Activated CD4-positive, alpha-beta T cell treated with anti-CD3 and anti-CD28 coated beads, Interleukin-2, amount 10 ng/mL, durations not matched to agents 7 days and 5 days (primary cell): ENCODE measurements at regions not wholly inside any gene's neighbourhood (a gene's known extent, or its start where the extent isn't known, plus 50 kb on each side); places are given as distances from the start of the nearest gene placed in this dataset.

Experiments used
- CTCF ChIA-PET: fragments of 350-600 bp; sonication (Branson Sonifier 250); formaldehyde crosslinking; loops from one replicate; lab custom pipeline; 2021; ENCODE audit warnings: antibody characterized with exemption; lab: Charles Lee
- POLR2A ChIA-PET: fragments of 350-600 bp; sonication (Branson Sonifier 250); formaldehyde crosslinking; loops from one replicate; lab custom pipeline; 2021; ENCODE audit warnings: antibody characterized with exemption; lab: Charles Lee
- DNase-seq: peaks from one replicate; pipeline ENCODE4 v3.0.0-alpha.2; 2020
- H3K27ac Mint-ChIP-seq: one replicate; pipeline ENCODE4 v1.8.0; 2021; ENCODE audit warnings: mild to moderate bottlenecking, moderate library complexity, mixed read lengths
- H3K27me3 Mint-ChIP-seq: one replicate; pipeline ENCODE4 v1.8.0; 2021; ENCODE audit warnings: mixed read lengths
- H3K36me3 Mint-ChIP-seq: one replicate; pipeline ENCODE4 v1.8.0; 2021; ENCODE audit warnings: low read depth, mixed read lengths
- H3K4me1 Mint-ChIP-seq: one replicate; pipeline ENCODE4 v1.8.0; 2021; ENCODE audit warnings: mixed read lengths
- H3K4me3 Mint-ChIP-seq: one replicate; pipeline ENCODE4 v1.8.0; 2021; ENCODE audit warnings: mild to moderate bottlenecking, moderate library complexity, mixed read lengths
- H3K9me3 Mint-ChIP-seq: one replicate; pipeline ENCODE4 v1.8.0; 2021; ENCODE audit warnings: mixed read lengths

- DNase-seq: no peak
- H3K4me3 Mint-ChIP-seq: no peak overlapping the region
- no peaks in the 10 kb centered on the region for H3K27me3 Mint-ChIP-seq
- H3K36me3 Mint-ChIP-seq: no peaks in the 10 kb centered on the region
- no peaks in the 10 kb centered on the region for H3K4me1 Mint-ChIP-seq
- H3K27ac Mint-ChIP-seq: no peak overlapping the region
- ChIA-PET POLR2A (no interaction called here), CTCF (interaction anchor here (0.6 kb wide), 1 partner anchor 810 kb away, joined by 3 read pairs; no protein-coding TSS in a partner anchor)
- H3K9me3 Mint-ChIP-seq: no peaks in the 10 kb centered on the region
Observed at GRCh38 chr17:79444198-79444597, 166.7 kb downstream of the RBFOX3 start.

GRCh38 chr17:79443026-79443425, 167.8 kb downstream of the RBFOX3 start:
- H3K4me3 Mint-ChIP-seq: no peak overlapping the region
- ChIA-PET POLR2A (no interaction called here), CTCF (no interaction called here)
- H3K36me3 Mint-ChIP-seq: no peaks in the 10 kb centered on the region
- no peaks in the 10 kb centered on the region for H3K9me3 Mint-ChIP-seq
- H3K27ac Mint-ChIP-seq: no peak overlapping the region
- DNase-seq: no peak
- H3K4me1 Mint-ChIP-seq: no peaks in the 10 kb centered on the region
- no peaks in the 10 kb centered on the region for H3K27me3 Mint-ChIP-seq

- CTCF ChIA-PET: no interaction called here
- POLR2A ChIA-PET: no interaction called here
- no peak for DNase-seq
- Mint-ChIP-seq H3K36me3 (no peaks in the 10 kb centered on the region), H3K27ac (no peak overlapping the region), H3K9me3 (no peaks in the 10 kb centered on the region), H3K4me3 (no peak overlapping the region), H3K27me3 (no peaks in the 10 kb centered on the region), H3K4me1 (no peaks in the 10 kb centered on the region)
Observed at GRCh38 chr17:79441356-79442160, 169.3 kb downstream of the RBFOX3 start.

GRCh38 chr17:79440251-79440650, 170.6 kb downstream of the RBFOX3 start:
- H3K36me3 Mint-ChIP-seq: no peaks in the 10 kb centered on the region

GRCh38 chr17:79439493-79439892, 171.4 kb downstream of the RBFOX3 start:
- Mint-ChIP-seq H3K4me3 (no peak overlapping the region), H3K27me3 (no peaks in the 10 kb centered on the region), H3K27ac (no peak overlapping the region), H3K9me3 (no peaks in the 10 kb centered on the region), H3K36me3 (no peaks in the 10 kb centered on the region), H3K4me1 (no peaks in the 10 kb centered on the region)
- no peak for DNase-seq
- POLR2A ChIA-PET: no interaction called here
- CTCF ChIA-PET: no interaction called here

More at GRCh38 chr17:79440251-79440650, 170.6 kb downstream of the RBFOX3 start:
- Mint-ChIP-seq H3K27ac (no peak overlapping the region), H3K9me3 (no peaks in the 10 kb centered on the region), H3K4me3 (no peak overlapping the region), H3K27me3 (no peaks in the 10 kb centered on the region), H3K4me1 (no peaks in the 10 kb centered on the region)
- no peak for DNase-seq
- POLR2A ChIA-PET: interaction anchor here (0.6 kb wide), 1 partner anchor 511 kb away, joined by 6 read pairs; no protein-coding TSS in a partner anchor
- CTCF ChIA-PET: no interaction called here

GRCh38 chr17:79438546-79439334, 172.1 kb downstream of the RBFOX3 start:
- Mint-ChIP-seq H3K4me1 (no peaks in the 10 kb centered on the region), H3K36me3 (no peaks in the 10 kb centered on the region), H3K9me3 (no peaks in the 10 kb centered on the region), H3K27ac (no peak overlapping the region), H3K4me3 (no peak overlapping the region), H3K27me3 (no peaks in the 10 kb centered on the region)
- no peak for DNase-seq
- ChIA-PET POLR2A (no interaction called here), CTCF (no interaction called here)

- no peaks in the 10 kb centered on the region for H3K4me1 Mint-ChIP-seq
- no peaks in the 10 kb centered on the region for H3K9me3 Mint-ChIP-seq
- ChIA-PET POLR2A (no interaction called here), CTCF (no interaction called here)
- H3K4me3 Mint-ChIP-seq: no peak overlapping the region
- DNase-seq: no peak
- no peak overlapping the region for H3K27ac Mint-ChIP-seq
- no peaks in the 10 kb centered on the region for H3K36me3 Mint-ChIP-seq
- no peaks in the 10 kb centered on the region for H3K27me3 Mint-ChIP-seq
Observed at GRCh38 chr17:79438058-79438457, 172.8 kb downstream of the RBFOX3 start.

GRCh38 chr17:79437081-79437480, 173.8 kb downstream of the RBFOX3 start:
- no peak overlapping the region for H3K27ac Mint-ChIP-seq
- H3K27me3 Mint-ChIP-seq: no peaks in the 10 kb centered on the region
- H3K4me1 Mint-ChIP-seq: no peaks in the 10 kb centered on the region
- H3K36me3 Mint-ChIP-seq: no peaks in the 10 kb centered on the region
- CTCF ChIA-PET: no interaction called here
- H3K4me3 Mint-ChIP-seq: no peak overlapping the region
- no peak for DNase-seq
- H3K9me3 Mint-ChIP-seq: no peaks in the 10 kb centered on the region
- POLR2A ChIA-PET: no interaction called here

- H3K27me3 Mint-ChIP-seq: no peaks in the 10 kb centered on the region
- H3K9me3 Mint-ChIP-seq: no peaks in the 10 kb centered on the region
- DNase-seq: no peak
- H3K4me3 Mint-ChIP-seq: no peak overlapping the region
- ChIA-PET POLR2A (no interaction called here), CTCF (interaction anchor here (1.0 kb wide), 1 partner anchor 363 kb away, joined by 3 read pairs; no protein-coding TSS in a partner anchor)
- H3K4me1 Mint-ChIP-seq: no peaks in the 10 kb centered on the region
- no peaks in the 10 kb centered on the region for H3K36me3 Mint-ChIP-seq
- H3K27ac Mint-ChIP-seq: no peak overlapping the region
Observed at GRCh38 chr17:79435962-79436361, 174.9 kb downstream of the RBFOX3 start.

GRCh38 chr17:79435296-79435695, 175.6 kb downstream of the RBFOX3 start:
- H3K4me1 Mint-ChIP-seq: no peaks in the 10 kb centered on the region
- H3K27ac Mint-ChIP-seq: no peak overlapping the region
- no peaks in the 10 kb centered on the region for H3K36me3 Mint-ChIP-seq
- DNase-seq: no peak
- CTCF ChIA-PET: no interaction called here
- POLR2A ChIA-PET: no interaction called here
- H3K9me3 Mint-ChIP-seq: no peaks in the 10 kb centered on the region
- H3K27me3 Mint-ChIP-seq: no peaks in the 10 kb centered on the region
- no peak overlapping the region for H3K4me3 Mint-ChIP-seq

- H3K36me3 Mint-ChIP-seq: no peaks in the 10 kb centered on the region
- no peak for DNase-seq
- H3K9me3 Mint-ChIP-seq: no peaks in the 10 kb centered on the region
- ChIA-PET CTCF (no interaction called here), POLR2A (no interaction called here)
- H3K27me3 Mint-ChIP-seq: no peaks in the 10 kb centered on the region
- H3K27ac Mint-ChIP-seq: no peak overlapping the region
- H3K4me1 Mint-ChIP-seq: no peaks in the 10 kb centered on the region
- no peak overlapping the region for H3K4me3 Mint-ChIP-seq
Observed at GRCh38 chr17:79434215-79434614, 176.6 kb downstream of the RBFOX3 start.

- Mint-ChIP-seq H3K27me3 (no peaks in the 10 kb centered on the region), H3K4me3 (no peak overlapping the region), H3K9me3 (no peaks in the 10 kb centered on the region), H3K36me3 (no peaks in the 10 kb centered on the region), H3K27ac (no peak overlapping the region), H3K4me1 (no peaks in the 10 kb centered on the region)
- DNase-seq: no peak
- CTCF ChIA-PET: no interaction called here
- POLR2A ChIA-PET: no interaction called here
Observed at GRCh38 chr17:79433379-79433778, 177.5 kb downstream of the RBFOX3 start.

- Mint-ChIP-seq H3K27ac (no peak overlapping the region), H3K4me1 (no peaks in the 10 kb centered on the region), H3K36me3 (no peaks in the 10 kb centered on the region), H3K27me3 (no peaks in the 10 kb centered on the region), H3K9me3 (no peaks in the 10 kb centered on the region), H3K4me3 (no peak overlapping the region)
- no peak for DNase-seq
- CTCF ChIA-PET: no interaction called here
- POLR2A ChIA-PET: no interaction called here
Observed at GRCh38 chr17:79431175-79431574, 179.7 kb downstream of the RBFOX3 start.
